GM19238 (cell line): ENCODE measurements at regions not wholly inside any gene's neighbourhood (a gene's known extent, or its start where the extent isn't known, plus 50 kb on each side); places are given as distances from the start of the nearest gene placed in this dataset.

Experiments
- DNase-seq: peaks from one replicate; pipeline ENCODE4 v3.0.0; 2011; ENCODE audit warnings: low spot score; ENCODE audit not compliant: insufficient read length

DNA sequence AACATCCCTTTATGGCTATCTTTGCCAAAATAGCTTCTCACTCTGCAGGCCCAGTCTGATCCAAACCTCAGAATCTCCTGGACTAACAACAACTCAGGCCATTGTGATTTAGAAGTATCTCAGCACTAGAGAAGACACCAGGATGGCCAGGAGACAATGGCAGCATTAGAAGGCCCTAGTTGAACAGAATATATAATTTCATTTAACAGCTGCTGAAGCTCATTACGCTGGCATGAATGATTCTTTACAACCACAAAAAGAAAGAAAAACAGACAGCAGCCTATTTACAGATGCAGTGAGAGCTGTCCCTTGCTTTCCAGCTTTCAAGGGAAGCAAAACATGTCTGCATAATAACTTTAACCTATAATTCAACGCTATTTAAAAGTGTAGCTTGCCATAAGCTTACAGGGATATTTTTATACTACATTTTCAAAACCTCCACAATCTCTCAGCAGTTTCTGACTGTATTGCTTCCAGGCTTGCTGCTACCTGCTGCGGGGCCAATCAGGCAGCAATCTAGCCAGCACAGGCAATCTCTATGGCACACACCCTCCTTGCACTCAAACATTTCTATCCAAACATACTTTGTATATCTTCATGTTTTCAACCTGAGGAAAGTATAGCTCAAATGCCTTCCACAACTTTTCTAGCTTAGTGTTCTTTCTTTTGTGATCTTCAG lies 107.3 kb downstream of the OGFRL1 start:
- DNase-seq: no peak

DNA sequence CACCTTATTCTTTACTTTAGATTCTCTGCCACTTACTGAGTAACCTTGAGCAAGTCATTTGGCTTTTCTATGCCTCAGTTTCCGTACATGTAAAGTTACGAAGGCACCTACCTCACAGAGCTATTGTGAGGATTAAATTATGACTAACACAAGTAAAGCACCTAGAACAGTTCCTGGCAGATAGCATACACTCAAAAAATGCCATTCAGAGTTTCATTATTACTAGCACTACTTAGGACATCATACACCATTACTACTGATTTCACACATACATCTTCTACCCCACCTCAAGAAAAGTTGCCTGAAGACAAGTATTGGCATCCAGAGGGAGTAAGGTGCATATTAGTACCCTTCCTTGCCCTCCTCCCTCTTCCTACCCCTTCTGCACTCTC lies 107.8 kb downstream of the OGFRL1 start:
- no peak for DNase-seq

DNA sequence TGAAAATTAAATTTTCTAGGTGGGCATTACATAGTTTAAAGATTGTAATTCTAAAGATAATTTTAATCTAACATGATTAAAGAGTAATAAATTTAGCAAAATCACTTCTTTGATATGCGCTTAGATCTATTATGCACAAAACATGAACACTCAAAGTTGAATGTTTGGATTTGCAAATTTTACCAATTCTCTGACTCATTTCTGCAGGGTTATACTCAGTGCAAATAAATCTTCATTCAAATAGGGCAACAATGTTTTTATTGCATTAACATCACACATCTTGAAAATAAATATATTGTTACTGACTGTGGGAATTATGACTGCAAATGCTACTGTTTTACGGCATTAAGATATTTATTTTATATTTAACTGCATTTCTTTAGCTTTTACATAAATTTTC lies 110.7 kb downstream of the OGFRL1 start:
- no peak for DNase-seq

DNA sequence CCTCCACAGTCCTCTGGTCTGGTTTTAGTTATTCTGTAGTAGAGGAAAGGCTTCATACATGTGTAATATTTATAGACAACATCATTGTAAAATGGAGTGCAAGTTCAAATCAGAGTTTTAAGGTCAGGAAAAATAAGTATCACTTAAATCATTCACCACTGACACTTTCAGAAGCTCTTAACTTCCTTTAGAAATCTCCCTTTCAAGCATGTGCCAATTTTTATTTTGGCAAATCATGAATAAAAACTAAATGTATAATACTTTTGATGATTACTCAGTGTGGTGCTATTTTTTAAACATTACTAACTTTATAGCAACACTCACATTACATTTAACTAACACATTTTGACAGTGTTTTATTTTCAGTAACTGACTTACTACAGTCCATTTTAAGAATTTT lies 112.2 kb downstream of the OGFRL1 start:
- DNase-seq: no peak

DNA sequence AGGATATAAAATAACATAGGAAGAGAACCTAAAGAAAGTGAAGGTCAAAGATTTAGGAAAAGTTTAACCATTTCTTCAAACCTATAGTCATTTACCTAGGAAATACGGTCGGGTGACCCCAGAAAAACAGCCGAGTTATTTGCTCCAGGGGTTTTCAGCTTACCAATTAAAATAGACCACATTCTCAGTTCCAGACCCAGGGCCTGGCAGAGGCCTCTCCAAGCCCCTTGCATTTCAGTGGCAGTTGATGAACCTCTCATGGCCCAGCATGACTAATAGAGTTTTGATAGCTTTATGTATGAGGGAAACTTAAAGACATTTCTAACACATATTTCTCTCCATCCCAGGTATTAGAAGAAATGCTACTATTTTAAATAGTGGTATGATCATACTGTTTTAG lies 113.5 kb downstream of the OGFRL1 start:
- no peak for DNase-seq

DNA sequence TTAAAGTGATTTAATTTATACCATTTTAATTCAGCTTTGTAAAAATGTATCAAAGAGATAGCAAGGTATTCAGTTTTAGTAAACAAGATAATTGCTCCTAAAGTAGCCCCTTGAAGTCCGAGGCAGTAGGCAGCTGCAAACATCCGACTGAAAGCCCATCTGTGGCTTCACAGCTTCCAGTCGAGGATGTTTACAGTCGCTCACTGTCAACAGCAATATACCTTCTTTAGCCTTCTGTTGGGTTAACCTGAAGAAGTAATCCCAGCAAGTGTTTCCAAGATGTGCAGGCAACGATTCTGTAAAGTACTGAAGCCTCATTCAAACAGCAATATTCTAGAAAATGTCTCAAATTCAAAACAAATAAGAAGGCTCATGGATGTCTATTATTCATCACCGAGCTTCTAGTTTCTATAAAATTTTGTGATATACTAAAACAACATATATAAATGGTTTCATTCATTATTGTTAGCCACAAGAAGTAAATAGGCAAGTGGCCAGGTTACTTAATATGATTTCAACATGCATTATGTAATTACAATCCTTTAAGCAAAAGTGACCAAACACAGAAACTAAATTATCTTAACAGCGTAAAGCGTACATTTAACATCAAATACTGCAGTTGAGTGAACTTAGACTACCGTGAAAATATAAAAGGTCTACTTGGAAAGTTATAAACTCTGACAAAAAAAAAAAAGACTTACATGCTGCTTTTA lies 115.0 kb downstream of the OGFRL1 start:
- DNase-seq: no peak

DNA sequence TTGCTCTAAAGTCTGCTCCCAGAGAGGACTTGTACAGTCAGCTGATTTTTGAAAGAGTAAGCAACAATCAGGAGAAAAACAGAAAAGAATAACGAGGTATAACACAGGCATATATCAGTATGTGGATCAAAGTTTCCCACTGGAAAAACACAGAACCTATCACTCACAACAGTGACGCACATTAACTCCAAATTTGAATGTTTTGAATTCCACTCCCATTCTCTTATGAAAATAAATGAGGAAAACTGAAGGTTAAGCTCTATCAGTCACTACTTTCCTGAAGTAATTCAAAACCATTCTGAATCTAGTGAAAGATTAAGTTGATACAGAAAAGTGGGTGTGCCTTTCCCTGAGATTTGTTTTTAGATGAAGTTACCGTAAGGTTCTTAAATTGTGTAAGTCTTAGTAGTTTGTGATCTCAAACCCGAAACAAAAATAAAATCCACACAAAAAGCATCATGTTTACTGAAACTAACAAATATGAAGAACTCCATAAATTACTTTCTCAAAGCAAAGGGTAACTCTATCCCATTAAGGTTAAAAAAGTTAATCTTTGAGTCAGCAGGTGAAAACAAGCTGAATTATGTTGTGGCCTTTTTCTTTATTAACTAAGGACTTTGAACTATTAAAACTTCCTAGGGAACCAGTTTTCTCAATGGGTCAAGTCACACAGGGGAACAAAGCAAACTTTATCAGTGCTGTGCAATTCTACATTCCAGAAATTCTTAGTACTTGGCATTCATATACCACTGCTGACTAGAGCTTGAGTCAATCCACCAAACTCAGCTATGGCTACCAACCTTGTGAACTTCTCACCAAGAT lies 115.7 kb downstream of the OGFRL1 start:
- DNase-seq: no peak

DNA sequence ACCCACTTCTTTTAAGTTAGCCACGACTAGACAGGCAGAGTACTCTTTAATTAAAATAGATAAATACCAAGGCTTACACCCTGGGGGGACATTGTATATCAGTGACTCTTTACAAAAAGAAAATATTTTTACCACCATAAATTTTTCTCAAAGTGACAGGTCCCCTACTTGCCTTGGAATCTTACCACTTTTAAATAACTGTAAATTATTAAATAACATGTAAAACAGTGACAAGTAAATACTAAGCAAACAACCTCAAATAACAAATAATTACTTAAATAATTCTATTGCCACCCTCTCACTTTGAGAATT lies 116.3 kb downstream of the OGFRL1 start:
- DNase-seq: no peak

DNA sequence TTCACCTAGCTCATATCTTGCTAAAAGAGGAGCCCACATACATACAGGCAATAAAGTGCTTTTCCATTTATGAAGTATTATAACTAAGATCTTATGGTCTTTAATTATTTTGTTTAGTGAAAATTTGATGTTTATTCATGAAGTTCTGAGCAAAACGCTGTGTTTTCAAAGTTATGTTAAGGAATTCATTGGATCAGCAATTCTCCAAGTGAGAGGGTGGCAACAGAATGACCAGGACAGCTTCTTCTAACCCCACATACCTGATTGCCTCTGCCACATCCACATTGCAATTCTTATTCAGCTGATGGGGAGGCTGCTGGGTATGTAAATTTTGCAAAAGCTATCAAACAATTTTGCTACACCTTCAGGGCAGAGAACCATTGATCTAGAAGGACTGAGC lies 116.8 kb downstream of the OGFRL1 start:
- DNase-seq: no peak

DNA sequence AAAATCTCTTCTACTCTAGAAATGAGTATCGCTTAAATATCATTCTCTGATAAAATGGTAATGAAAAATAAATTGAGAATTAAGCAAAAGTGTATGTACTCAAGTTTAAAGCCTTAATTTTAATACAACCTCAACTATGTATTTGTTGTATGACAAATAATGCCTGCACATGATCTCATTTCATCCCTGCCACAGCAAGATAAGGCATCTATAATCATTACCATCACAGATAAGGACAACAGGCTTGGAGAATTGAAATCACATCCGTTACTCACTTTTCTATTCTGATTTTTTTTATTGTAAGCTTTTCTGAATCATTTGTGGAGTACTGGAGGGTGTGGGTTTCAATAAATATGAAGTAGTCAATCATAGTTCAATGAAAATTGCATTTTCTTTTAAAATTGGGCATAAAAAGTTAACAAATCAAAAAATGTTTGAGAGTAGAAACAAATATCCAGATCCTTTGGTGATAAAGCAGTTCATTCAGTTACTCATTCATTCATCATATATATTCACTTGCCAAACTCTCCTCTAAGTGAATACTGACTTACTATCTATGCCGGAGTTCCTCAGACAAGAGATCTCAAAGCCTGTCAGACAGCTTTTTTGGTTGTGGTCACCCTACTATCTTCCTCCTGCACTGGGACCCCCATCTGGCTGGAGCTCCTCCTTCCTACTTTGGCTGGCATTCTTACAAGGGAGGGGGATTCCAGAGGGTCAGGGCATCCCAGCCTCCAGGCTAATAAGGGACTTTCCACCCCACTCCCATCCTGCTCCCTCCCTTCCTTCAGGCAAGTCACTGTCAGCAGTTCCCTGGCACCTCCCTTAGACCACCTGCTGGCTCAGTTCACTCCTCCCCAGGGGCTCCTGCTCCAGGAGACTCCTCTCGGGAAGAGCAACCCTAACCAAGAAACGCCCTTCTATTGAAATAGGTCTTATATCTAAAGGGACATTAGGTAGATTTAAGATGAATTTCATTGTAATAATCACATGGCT lies 118.6 kb downstream of the OGFRL1 start:
- no peak for DNase-seq

DNA sequence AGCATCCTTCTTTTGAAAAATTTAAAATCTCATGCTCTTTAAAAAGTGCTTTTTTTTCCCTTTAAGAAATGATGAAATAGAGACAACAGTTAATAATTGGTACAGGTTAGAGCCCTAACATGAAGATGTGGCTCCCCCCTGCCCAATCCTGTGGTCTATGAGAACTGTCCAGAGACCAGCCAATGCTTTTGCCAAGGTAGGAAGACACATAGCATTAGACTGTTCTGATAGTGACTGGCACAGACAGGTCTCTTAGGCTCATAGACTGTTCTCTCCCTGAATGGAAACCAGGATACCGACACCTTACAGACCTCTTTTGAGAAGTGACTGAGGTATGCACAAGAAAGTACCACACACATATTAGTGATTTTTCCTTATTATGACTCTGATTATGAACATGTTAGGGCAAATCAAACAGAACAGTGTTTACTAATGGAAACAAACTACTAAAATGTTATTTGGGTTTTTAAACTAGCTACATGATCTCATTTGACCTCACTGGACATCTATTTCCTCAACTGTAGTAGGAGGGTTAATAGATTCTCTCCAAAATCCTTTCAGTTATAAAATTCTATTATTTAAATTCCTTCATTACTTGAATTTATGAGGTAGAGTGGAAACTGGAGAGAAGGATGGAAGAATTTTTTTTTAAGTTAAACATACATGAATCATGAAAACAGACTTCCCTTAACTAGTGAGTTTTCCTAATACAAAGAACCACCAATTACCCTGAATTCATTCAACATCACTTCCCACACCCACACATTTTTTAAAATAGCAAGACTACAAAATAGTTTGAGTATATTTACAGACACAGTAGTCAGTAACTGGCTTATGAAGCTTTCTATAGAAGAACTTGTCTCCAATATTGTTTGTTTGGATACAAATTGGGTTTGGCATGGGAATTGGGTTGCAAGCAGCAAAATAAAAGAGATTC lies 120.4 kb downstream of the OGFRL1 start:
- DNase-seq: no peak

DNA sequence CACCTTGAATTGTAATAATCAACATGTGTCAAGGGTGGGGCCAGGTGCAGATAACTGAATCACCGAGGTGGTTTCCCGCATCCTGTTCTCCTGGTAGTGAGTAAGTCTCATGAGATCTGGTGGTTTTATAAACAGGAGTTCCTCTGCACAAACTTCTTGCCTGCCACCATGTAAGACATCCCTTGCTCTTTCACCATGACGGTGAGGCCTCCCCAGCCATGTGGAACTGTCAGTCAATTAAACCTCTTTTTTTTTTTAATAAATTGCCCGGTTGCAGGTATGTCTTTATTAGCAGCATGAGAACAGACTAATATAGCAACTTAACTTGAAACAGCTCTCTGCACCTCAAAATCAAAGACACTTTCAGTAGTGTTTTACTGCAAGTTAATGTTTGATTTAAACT lies 121.6 kb downstream of the OGFRL1 start:
- DNase-seq: no peak

DNA sequence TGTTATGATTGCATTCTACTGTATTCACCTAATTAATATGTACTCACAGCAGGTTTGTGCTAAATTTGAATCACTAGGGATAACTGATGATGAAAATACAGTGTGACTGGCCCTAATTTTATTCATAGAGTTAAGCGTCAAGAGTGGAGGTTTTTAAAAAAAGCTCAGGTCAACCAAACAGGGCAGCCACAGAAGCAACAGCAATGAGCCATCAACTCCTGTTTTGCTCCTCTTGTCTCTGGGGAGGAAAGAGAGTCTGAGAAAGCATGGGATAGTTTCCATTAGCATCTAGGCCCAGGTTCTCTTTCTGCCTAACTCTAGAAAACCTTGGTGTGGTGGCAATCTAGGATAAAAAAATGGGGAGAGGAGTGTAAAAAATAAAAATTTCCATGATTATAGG lies 122.1 kb downstream of the OGFRL1 start:
- no peak for DNase-seq

DNA sequence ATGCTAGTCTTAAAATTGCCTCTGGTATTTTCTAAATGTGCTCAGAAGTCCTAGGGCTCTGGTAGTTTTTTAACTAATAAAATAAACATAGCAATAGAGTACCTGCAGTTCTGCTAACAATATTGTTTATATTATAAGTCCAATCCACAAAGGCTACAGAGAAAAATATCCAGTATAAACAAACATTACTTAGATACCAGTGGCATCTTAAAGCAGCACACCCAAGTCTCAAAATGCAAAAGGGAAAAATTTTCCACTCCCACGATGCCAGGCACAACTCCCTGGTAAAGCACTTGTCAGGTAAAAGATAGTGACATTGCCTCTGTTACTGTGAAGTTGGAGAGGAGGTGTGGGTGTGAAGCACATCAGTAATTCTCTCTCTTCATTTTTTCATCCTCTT lies 123.3 kb downstream of the OGFRL1 start:
- no peak for DNase-seq

DNA sequence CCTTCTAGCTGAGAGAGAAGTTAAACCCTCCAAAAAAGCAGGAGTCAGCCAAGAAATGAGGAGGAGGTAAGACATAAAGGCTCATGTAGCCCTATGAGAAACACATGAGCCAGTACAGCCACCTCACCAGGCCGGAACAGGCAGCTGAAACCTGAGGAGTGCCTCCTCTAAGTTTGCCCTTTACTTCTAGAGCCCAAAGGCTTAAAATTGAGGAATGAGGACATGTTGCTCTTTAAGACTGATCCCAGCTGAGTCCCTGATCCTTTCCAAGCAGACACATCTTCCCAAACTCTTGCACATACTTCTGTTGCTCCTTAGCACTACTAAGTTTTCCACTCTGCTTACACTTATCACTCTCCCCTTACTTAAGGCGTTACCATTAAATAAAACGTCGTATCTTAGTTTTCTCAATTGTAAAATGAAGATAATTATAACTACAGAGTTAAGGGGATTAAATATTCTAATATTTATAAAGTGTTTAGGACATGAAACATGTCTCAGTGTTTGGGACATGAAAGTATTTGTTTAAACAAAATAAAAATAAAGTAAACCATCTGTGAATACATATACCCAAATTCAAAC lies 124.0 kb downstream of the OGFRL1 start:
- no peak for DNase-seq

DNA sequence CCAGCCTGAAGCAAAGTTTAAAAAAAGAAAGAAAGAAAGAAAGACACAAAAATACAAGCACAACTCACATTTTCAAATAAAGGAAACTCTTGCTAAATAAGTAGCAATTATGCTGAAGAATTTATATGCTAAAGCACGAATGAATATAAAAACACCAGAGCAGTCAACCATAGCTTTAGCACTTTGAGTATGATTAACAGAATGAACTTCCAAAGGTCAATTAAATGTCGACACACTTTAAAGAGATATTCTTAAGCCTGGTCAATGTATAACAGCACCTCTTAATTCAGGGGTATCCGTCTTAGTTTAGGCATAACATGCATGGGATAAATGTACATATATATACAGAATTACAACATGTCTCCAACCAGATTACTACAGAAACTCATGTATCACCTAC lies 125.9 kb downstream of the OGFRL1 start:
- no peak for DNase-seq

DNA sequence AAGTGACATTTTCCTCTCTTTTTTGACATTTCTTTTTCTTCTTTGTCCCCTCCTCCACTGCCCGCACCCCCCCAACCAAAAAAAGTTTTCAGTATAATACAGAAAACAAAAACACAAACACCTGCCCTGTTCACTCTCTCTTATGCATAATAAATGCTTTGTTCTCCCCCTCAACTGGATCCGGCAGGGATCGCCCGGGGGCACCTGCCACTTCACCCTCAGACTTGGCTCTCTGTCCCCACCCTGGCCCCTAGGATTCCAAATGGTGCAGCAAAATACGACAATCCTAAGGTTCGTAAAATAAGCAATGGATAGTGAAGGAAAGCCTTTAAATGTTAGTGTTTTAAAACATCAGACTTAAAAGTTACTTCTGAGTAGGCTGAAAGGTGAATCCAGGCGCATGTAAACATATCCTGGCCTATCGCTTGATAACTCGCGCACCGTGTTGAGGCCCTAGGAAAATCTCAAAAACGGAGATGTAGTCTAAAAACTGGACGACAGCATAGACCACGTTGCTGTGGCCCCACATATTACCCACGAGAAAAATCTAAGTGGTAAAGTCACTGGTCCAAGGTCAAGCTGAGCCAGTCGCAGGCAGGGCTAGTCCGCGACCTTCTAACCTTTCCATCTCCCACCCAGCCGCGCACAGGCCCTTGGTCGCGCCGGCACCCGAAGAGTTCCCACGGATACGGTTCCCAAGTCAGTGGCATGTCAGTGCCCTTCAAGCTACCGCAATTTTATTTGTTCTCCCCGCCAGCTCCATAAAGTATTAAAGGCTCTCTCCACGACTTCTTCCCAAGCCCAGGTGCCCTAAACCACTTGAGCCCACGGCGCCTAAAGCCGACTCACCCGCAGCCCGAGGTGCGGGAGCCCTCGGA lies 130.8 kb downstream of the OGFRL1 start:
- DNase-seq: no peak

DNA sequence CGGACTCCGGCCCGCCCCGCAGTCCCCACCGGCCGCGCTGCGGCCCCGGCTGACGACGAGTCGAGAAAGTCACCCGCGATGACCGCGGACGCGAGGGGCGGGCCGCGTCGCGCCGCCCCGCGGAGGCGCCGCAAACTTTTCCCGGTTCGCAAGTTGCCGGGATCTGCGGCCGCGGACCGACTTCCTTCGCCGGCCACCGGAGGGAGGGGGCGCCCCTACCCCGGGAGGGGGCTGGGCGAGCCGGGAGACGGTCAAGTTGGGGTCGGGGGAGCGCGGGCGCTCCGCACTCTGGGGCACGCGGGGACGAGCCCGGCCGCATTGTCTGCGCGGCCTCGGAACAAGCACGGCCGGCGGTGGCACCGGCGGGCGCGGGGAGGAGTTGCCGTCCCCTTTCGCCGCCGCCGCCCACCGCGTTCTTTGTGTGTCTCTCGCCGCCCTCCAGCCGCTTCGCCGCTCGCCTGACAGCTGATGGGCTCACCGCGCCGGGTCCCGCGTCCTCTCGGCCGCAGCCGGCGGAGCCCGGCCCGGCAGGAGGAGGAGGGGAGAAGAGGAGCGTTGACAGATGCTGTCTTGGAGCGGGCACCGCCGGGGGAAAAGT lies 131.6 kb downstream of the OGFRL1 start:
- DNase-seq: no peak
